GM12864 (cell line): ENCODE measurements at regions not wholly inside any gene's neighbourhood (a gene's known extent, or its start where the extent isn't known, plus 50 kb on each side); places are given as distances from the start of the nearest gene placed in this dataset.

Source experiments
- DNase-seq: peaks from one replicate; pipeline ENCODE4 v3.0.0-alpha.2; 2011; ENCODE audit warnings: low read depth
- H3K4me3 ChIP-seq: 2 replicates; pipeline ENCODE4 v1.5.1; 2011; ENCODE audit warnings: mild to moderate bottlenecking, low read depth, low read length, control low read depth
- CTCF ChIP-seq: IDR thresholded peaks from 2 replicates; pipeline ENCODE4 v1.5.1; 2011; ENCODE audit warnings: low read depth, mild to moderate bottlenecking, moderate library complexity, low read length, control low read depth, inconsistent platforms; ENCODE audit errors: missing control alignments

- no peak for TF ChIP-seq CTCF
- no peak overlapping the region for H3K4me3 ChIP-seq
- no peak for DNase-seq
These were observed 212.4 kb upstream of the TBC1D5 start for GRCh38 chr3:17954801-17955200.

GRCh38 chr3:17951241-17951640, 208.8 kb upstream of the TBC1D5 start:
- H3K4me3 ChIP-seq, result no peak overlapping the region
- TF ChIP-seq CTCF, result no peak
- DNase-seq, result no peak

- H3K4me3 ChIP-seq, result no peak overlapping the region
- DNase-seq, result no peak
- no peak for TF ChIP-seq CTCF
These were observed 206.7 kb upstream of the TBC1D5 start for GRCh38 chr3:17949101-17949500.

- no peak for DNase-seq
- H3K4me3 ChIP-seq, result no peak overlapping the region
- no peak for TF ChIP-seq CTCF
These were observed 205.4 kb upstream of the TBC1D5 start for GRCh38 chr3:17947833-17948232.

GRCh38 chr3:17946619-17947018, 204.2 kb upstream of the TBC1D5 start:
- TF ChIP-seq CTCF, result no peak
- DNase-seq, result no peak
- H3K4me3 ChIP-seq, result no peak overlapping the region

GRCh38 chr3:17945799-17946399, 203.5 kb upstream of the TBC1D5 start:
- TF ChIP-seq CTCF, result no peak
- DNase-seq, result no peak
- no peak overlapping the region for H3K4me3 ChIP-seq

- no peak overlapping the region for H3K4me3 ChIP-seq
- no peak for TF ChIP-seq CTCF
- no peak for DNase-seq
These were observed 202.8 kb upstream of the TBC1D5 start for GRCh38 chr3:17945018-17945798.
